ENCODE measurements at regions not wholly inside any gene's neighbourhood (a gene's known extent, or its start where the extent isn't known, plus 50 kb on each side); places are given as distances from the start of the nearest gene placed in this dataset.

DNA sequence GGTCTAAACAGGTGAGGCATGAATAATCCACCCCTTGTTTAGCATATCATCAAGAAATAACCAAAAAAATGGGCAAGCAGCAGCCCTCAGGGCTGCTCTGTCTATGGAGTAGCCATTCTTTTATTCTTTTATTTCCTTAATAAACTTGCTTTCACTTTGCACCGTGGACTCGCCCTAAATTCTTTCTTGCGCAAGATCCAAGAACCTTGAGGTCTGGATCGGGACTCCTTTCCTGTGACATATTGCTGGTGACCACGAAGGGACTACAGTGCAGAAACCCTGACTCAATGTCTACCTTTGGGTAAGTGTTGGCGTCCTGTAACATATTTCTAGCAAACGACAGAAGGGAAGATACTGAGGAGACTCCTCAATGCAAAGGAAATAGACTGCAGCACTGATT is 1099.2 kb downstream of the FAM181B start:
- Histone ChIP-seq H3K4me3 (replicated peaks; ENCODE audit: insufficient read depth, low read length) (no peak overlapping the region), H3K27ac (replicated peaks) (no peak overlapping the region), H3K27me3 (ENCODE audit: insufficient read depth, poor library complexity, severe bottlenecking) (no peaks in the 10 kb centered on the region)
- no peak for DNase-seq (ENCODE audit: low read depth in 1 of 2, low spot score in 1 of 2)
- TF ChIP-seq GABPA (IDR thresholded peaks at IDR 0.05; ENCODE audit: low read depth) = no peak
- no peak for TF ChIP-seq SPI1 (IDR thresholded peaks at IDR 0.05; ENCODE audit: borderline replicate concordance, low read depth)
- TF ChIP-seq POLR2AphosphoS5 (IDR thresholded peaks at IDR 0.05; ENCODE audit: low read depth) = no peak
- TF ChIP-seq CTCF (IDR thresholded peaks at IDR 0.05; ENCODE audit: insufficient read depth, low read length) = no peak
- TF ChIP-seq, protein P1, sequence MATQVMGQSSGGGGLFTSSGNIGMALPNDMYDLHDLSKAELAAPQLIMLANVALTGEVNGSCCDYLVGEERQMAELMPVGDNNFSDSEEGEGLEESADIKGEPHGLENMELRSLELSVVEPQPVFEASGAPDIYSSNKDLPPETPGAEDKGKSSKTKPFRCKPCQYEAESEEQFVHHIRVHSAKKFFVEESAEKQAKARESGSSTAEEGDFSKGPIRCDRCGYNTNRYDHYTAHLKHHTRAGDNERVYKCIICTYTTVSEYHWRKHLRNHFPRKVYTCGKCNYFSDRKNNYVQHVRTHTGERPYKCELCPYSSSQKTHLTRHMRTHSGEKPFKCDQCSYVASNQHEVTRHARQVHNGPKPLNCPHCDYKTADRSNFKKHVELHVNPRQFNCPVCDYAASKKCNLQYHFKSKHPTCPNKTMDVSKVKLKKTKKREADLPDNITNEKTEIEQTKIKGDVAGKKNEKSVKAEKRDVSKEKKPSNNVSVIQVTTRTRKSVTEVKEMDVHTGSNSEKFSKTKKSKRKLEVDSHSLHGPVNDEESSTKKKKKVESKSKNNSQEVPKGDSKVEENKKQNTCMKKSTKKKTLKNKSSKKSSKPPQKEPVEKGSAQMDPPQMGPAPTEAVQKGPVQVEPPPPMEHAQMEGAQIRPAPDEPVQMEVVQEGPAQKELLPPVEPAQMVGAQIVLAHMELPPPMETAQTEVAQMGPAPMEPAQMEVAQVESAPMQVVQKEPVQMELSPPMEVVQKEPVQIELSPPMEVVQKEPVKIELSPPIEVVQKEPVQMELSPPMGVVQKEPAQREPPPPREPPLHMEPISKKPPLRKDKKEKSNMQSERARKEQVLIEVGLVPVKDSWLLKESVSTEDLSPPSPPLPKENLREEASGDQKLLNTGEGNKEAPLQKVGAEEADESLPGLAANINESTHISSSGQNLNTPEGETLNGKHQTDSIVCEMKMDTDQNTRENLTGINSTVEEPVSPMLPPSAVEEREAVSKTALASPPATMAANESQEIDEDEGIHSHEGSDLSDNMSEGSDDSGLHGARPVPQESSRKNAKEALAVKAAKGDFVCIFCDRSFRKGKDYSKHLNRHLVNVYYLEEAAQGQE (IDR thresholded peaks at IDR 0.05; ENCODE audit: insufficient replicate concordance, low read depth) = no peak

DNA sequence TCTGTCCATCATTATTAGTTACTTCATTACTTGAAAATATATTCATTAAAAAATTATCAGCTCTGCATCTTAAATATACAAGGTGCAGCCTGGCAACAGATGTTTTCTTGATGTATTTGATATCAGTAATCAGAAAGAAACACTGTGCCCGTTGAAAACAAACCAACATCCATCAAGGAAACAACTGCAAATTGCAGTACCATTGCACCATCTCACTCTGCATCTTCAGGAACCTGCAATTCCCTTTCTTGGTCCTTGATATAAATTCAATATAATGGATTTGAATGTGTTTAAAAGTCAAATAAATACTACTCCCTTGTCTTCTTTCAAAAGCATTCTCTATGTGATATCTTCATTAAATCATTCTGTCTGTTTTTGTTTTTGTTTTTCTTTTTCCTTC is 1131.2 kb downstream of the FAM181B start:
- Histone ChIP-seq H3K4me3 (replicated peaks; ENCODE audit: insufficient read depth, low read length) (no peak overlapping the region), H3K27me3 (ENCODE audit: insufficient read depth, poor library complexity, severe bottlenecking) (no peaks in the 10 kb centered on the region), H3K27ac (replicated peaks) (no peak overlapping the region)
- TF ChIP-seq POLR2AphosphoS5 (IDR thresholded peaks at IDR 0.05; ENCODE audit: low read depth) (no peak), SPI1 (IDR thresholded peaks at IDR 0.05; ENCODE audit: borderline replicate concordance, low read depth) (no peak), CTCF (IDR thresholded peaks at IDR 0.05; ENCODE audit: insufficient read depth, low read length) (no peak), GABPA (IDR thresholded peaks at IDR 0.05; ENCODE audit: low read depth) (no peak)
- TF ChIP-seq, protein P1 (IDR thresholded peaks at IDR 0.05; ENCODE audit: insufficient replicate concordance, low read depth) = no peak
- no peak for DNase-seq (ENCODE audit: low read depth in 1 of 2, low spot score in 1 of 2)

GRCh38 chr11:81596704-81597103 is 1137.0 kb downstream of the FAM181B start:
- no peak overlapping the region for H3K4me3 ChIP-seq (replicated peaks; ENCODE audit: insufficient read depth, low read length)
- no peaks in the 10 kb centered on the region for H3K27me3 ChIP-seq (ENCODE audit: insufficient read depth, poor library complexity, severe bottlenecking)
- H3K27ac ChIP-seq (replicated peaks) = no peak overlapping the region
- DNase-seq (ENCODE audit: low read depth in 1 of 2, low spot score in 1 of 2) = no peak
- TF ChIP-seq POLR2AphosphoS5 (IDR thresholded peaks at IDR 0.05; ENCODE audit: low read depth) (no peak), GABPA (IDR thresholded peaks at IDR 0.05; ENCODE audit: low read depth) (no peak), CTCF (IDR thresholded peaks at IDR 0.05; ENCODE audit: insufficient read depth, low read length) (no peak), SPI1 (IDR thresholded peaks at IDR 0.05; ENCODE audit: borderline replicate concordance, low read depth) (no peak)
- TF ChIP-seq, protein P1 (IDR thresholded peaks at IDR 0.05; ENCODE audit: insufficient replicate concordance, low read depth) = no peak

Measured in HL-60 (cell line).